ENCODE measurements at regions not wholly inside any gene's neighbourhood (a gene's known extent, or its start where the extent isn't known, plus 50 kb on each side); places are given as distances from the start of the nearest gene placed in this dataset.
A peak's percentile ranks its signal among the peaks of the same experiment; 100 is the strongest.

DNA sequence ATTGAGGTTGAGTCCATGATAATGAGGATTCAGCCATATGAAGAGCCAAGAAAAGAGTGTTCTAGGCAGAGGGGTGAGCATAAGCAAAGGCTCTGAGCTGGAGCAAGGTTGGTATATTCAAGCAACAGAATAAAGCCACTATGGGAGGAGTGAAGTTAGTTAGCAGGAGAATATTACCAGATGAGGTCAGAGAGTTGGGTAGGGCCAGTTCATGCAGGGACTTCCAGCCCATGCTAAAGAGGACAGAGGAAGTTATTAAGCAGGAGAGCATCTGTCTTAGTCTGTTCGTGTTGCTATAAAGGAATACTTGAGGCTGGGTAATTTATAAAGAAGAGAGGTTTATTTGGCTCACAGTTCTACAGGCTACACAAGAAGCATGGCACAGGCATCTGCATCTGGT lies 57.1 kb upstream of the ATG10 start:
- DNase-seq: no peak

DNA sequence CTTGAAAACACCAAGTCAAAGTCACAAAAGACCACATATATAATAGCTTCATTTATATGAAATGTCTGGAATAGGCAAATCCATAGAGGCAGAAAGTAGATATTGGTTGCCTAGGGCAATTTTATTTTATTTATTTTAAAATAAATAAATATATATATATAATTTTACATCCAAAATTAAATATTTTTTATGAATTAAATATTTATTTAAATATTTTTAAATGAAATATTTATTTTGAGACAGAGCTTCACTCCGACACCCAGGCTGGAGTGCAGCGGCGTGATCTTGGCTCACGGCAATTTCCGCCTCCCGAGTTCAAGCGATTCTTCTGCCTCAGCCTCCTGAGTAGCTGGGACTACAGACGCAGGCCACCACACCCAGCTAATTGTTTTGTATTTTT lies 58.9 kb upstream of the ATG10 start:
- no peak for DNase-seq

DNA sequence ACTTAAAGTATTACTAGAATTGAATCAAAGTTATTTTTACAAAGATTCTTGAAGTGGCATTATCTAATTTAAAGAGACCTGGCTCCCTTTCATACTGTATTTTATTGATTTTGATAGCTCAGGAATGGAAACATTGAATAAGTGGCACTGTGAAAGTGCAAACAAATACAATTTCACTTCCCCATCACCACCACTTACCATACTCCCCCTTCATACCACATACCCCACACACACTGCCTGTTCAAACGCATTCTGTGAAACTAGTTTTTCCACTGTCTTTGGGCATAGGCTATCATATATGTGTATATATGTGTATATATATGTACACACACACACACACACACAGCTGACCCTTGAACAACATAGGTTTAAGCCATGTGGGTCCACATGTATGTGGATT lies 62.1 kb upstream of the ATG10 start:
- no peak for DNase-seq

DNA sequence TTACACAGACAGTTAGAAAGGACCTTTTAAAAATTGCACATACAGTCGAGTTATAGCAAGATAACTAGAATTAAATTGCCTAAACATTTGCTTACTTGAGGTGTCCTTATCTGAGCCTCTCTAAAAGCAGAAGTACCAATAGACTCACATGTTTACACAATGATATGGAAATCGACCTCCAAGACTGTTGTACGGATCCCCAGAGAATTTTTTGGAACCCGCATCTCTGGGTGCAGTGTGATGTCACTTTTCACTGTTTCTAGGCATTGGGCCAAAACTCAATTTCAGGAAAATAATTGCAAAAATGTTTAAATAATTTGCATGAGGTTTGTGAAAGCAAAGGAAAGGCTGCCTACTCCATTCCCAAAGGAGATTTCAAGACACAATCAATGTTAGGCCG lies 63.1 kb upstream of the ATG10 start:
- no peak for DNase-seq

DNA sequence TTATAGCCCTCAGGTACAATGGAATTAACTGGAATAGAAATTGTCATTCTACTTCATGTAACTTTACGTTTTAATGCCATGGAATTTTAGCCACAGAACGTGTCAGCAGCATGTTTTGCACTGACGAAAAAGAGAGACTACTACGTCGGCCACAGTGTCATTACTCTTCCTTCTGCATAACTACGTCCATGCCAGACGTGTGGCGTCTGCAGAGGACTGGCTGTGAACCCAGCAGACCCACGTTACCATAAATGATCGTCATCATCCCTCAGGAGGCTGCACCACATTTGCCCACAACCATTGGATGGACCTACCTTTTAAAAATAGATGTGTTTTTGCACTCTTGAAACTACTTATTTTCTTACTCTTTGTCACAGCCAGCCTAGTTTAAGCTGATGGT lies 63.8 kb upstream of the ATG10 start:
- DNase-seq: no peak

DNA sequence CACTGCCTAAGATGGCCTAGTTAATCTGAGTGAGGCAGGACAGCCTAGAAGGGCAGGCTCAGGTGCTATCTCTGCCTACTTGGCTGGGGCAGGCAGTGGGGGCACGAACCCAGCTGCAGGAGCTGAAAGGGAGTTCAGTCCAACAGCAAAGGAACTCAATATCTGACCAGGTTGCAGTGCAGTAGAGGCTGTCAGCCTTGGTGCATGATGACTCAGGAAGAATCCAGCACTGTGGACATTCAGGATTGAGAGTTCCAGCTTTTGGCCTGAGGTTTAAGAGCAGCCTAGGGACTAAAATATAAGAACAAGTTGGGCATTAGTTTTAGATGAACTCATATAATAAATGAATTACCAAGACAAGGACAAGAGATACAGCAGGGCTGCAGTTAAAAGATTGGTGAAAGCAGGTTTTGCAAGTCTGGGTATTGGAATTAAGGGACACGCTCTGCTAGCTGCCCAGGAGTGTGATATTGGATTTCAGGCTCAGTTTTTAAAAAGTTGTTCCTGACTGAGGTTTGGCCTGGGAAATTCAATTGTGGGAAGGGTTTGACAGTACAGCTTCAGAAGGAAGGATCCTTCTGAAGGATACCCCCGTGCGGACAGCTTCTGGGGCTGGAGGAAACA lies 64.7 kb upstream of the ATG10 start:
- DNase-seq: no peak

DNA sequence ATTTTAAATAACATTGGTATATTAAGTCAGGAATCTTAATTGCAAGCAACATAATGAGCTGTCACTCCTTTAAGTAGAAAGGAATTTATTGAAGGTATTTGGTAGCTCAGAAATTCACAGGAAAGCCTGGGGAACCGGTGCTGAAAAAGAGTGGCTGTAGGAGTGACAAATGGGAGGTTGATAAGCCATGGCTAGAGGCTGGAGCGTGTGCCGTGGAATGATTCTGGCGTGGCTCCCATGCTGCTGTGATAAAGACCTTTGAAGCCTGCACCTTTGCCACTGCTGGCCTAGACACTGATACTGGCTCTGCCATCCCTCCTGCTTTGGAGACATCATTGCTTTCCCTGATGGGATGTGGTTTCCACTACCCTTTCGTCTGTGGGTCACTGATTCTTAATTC lies 65.7 kb upstream of the ATG10 start:
- no peak for DNase-seq

DNA sequence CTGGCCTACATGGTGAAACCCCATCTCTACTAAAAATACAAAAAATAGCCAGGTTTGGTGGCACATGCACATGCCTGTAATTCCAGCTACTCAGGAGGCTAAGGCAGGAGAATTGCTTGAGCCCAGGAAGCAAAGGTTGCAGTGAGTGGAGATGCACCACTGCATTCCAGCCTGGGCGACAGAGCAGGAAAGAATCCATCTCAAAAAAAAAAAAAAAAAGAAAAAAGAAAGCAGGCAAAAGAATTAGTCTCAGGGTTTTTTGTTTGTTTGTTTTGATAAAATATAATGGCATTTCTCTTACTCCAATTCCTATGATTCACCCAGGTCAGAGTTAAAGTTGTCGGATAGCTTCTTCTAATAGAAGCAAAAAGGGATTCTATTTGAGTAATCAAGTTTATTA lies 67.0 kb upstream of the ATG10 start:
- no peak for DNase-seq

DNA sequence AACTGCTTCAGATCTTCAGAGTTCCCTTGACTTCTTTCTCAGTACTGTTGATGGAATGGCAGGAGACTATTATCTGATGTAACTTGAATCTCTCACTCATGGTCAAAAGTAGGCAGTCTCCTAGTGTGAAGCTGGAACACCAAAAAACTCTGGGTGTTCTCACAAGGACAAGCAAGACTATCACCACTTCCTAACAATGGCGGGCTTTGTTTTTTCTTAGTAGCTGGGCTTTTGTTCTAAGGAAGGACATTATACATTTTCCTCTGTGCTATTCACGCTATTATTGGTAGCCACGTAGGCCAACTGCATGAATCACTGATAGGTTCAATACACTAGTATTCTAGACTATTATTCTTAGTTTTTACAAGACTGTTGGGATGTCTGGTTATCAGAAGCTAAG lies 67.7 kb upstream of the ATG10 start:
- no peak for DNase-seq

DNA sequence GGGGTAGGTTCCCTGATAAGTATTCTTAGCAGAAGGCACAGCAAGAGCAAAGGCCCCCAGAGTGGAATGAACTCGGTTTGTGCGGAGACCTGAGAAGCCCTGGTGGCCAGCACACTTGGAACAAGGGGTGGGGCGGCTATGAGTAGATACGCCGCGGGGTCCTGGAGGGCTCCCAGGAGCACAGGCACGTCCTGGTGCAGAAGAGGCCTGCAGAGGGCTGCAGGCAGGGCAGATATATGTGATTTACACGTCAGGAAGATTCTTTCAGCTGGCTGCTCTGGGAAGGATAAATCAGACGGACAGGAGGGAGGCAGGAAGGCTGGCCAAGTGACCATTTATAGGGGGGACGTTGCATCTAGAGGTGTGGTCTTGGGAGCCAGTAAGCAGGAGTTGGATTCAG lies 70.2 kb upstream of the ATG10 start:
- no peak for DNase-seq

DNA sequence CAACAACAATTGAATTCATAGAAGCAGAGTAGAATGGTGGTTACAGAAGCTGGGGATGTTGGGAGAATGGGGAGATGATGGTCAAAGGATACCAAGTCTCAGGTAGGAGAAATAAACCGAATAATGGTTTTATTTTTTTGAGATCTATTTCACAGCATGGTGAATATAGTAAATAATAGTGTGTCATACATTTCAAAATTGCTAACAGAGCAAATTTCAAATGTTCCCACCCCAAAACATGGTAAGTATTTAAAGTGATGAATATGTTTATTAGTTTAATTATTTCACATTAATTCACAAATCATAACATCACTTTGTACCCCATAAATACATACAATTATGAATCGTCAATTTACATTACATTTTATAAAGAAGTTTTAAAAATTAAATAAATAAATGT lies 72.7 kb upstream of the ATG10 start:
- DNase-seq: no peak

DNA sequence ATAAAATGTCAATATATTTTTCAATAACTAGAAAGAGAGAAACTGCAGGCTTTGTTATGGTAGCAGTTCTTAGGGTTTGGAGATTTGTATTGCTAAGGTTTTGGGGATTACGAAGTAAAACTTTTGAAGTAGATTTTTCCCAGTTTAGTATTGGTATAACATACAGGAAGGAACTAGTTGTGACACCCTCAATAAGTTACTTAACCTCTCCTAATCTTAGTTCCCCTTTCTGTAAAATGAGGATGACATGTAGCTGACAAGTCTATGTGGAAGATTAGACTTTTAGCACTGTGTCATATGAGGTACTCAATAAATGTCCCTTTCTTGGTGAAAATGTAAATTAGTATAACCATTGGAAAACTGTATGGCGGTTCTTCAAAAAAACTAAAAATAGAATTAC lies 73.4 kb upstream of the ATG10 start:
- no peak for DNase-seq

DNA sequence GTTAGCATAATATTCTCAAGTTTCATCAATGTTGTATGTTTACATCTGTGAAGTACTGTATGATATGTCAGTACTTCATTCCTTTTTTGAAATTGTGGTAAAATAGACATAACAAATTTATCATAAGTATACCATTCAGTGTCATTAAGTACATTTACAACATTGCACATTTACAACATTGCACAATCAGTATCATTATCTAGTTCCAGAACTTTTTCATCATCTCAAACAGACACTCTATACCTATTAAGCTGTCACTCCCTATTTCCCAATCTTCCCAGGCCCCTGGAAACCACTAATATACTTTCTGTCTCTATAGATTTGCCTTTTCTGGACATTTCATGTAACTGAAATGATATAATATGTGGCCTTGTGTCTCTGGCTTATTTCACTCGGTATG lies 75.1 kb upstream of the ATG10 start:
- no peak for DNase-seq

DNA sequence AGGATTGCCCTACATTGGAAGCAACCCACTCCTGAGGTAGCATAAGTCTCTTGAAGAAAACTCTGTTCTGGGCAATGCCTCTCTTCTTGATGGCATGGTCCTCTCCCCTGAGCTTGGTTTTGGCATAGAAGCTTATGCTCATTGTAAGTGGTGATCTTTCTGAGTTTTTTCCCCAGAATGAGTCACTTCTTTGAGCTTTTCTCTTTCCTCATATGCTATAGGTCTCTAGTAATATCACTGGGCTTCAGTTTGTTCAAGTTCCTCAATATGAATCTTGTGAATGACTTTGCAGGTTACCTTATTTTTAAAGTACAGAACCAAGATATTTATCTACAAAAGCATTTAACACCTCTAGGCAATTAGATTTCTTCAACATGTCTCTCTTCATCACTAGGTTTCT lies 76.5 kb upstream of the ATG10 start:
- DNase-seq: no peak

DNA sequence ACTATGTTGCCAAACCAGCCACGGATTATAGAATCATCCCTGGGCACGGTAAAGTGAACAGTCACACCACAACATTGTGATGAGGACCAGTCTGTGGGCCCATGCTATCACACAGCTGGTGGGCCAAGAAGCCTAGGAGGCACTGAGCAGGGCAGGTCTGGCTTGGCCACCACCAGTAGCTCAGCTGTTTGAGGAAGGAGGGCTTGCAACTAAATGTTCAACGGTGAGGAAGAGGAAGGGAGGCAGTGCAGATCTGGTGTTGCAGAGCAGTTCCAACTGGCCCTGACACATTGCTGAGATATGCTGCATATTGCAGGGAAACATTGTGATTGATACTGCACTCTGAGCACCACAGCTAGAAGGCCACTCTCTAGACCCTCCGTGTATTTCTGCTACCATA lies 77.9 kb upstream of the ATG10 start:
- no peak for DNase-seq

DNA sequence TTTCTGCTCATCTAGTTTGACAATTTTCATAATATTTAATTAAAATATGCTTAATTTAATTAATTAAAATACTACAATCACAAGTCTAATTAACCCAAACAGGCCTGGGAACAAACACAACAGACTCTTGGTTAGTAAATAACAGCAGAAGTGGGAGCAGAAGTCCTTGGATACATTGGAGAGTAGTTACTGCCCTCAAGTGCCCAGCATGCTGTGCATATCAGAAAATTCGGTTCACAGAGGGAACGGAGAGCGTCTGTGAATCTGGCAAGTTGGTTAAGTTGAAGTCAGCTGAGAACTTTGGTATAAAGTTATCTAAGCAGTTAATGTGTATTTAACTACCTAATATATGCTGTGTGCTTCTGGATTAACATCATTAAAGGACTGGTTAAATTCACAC lies 87.0 kb upstream of the ATG10 start:
- DNase-seq: no peak

DNA sequence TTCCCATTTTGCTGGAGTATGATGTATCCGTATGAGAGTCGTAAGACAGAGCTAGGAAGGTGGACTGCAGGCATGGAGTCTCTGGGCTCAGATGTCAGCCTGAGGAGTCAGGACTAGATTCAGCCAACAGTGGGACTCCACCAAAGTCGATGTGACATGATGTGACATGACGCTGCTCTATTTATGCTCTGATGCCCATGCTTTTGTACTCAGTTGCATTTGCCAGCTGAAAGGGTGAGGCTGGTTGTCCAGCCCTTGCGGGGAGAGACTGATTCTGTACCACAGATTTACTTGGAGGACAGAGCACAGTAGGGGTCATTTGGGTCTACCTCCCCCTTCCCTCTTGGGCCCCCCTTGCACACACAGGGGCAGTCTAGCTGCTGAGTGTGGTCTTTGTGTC lies 88.5 kb upstream of the ATG10 start:
- no peak for DNase-seq

DNA sequence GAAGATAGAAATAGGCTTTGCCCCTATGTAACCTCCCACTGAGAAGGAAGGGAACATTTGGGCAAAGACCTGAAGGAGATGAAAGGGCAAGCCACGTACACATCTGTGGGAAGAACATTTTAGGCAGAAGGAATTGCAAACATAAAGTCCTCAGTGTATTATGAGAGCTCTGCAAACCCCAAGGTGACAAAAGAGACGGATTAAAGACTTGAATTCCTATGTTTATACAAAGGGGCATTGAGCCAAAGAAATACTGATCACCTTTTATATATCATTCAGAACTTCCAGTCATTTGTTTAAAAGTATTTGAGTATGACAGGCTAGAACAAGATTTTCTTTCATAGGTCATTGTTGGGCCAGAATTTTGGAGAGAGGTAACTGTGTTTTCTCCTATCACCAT lies 90.2 kb upstream of the ATG10 start:
- DNase-seq: no peak

DNA sequence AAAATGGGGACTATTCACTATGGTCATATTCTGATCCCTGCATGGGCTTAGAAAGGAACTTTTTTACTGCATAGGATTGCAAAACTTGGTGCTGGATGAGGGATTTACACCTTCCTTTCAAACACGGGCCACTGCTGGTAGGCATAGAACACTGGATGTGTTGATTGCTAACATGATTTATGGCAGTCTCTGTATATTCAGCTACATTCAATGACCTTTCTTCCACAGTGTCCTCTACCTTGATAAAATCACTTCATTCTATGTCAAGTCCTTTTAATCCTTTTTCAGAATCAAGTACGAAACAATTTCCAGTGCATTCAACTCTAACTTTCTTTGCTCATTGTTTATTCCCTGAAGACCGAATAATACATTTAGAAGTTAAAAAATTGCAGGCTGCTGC lies 91.9 kb upstream of the ATG10 start:
- no peak for DNase-seq

DNA sequence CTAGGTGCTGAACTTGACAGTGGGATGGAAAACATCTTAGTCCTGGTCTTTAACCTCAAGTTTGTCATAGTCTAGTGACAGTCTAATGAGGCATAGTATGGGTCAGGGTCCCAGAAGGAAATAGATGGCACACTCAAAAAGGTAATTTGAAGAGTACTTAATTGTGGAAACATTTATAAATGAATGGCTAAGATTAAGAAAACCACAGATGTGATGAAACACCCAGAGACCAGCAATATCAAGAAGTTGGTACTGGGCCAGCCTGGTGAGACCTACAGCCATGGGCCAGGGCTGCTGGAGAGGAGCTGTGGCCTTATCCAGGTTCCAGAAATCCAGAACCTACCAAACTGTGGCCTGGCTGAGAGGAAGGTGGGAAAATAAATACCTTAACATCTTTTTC lies 93.5 kb upstream of the ATG10 start:
- DNase-seq: peak; percentile 7

DNA sequence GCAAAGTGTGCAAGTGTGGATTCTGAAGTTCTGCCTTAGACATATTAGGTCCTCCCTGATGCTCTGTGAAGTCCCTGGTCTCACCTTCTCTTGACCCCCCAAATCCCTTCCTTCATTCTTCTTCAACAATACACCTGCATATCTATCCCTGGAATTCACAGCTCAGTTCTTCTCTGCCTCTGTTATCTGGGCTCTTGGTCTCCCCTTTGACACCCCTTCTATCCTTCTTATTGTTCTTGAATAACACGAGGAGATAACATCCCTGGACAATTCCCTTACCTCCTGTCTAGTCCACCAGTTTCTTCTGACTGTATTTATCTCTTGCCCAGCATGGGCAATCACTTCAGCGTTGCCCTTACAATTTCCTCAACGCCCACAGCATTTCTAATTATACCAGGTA lies 104.8 kb upstream of the ATG10 start:
- no peak for DNase-seq

DNA sequence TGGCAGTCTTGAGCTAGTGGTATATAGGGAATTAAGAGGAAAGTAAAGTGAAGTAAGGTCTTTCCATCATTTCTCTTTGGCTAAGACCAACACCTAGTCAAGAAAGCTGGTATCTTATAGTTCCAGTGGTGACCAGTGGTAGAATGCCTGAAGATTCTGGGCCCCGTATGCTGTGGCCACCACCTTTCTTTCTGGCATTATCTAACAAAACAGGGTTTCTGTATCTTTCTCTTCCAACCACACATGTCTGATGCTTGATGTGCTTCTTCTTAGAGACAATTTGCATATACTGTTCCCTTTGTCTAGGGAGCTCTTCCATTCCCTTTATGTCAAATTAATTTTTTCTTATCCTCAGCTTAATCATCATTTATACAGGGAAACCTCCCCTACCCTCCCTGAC lies 109.9 kb upstream of the SSBP2 start:
- no peak for DNase-seq

DNA sequence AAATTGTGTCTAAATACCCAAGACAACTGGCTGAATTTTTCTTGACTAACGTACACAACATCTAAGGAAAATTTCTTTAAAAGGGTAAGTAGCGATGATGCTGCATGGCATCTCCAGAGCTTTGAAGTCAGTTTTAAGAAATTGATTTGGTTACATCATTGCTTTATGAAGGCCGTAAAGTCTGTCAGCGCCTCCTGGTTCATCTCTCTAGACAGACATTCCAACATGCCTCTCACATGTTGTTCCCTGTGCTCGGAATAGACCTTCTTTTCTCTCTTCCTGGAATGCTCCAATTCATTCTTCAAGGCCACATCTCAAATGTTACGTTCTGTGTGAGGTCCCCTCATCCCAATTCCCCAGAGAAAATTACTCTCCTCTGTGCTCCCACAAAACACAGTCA lies 108.7 kb upstream of the SSBP2 start:
- DNase-seq: no peak

DNA sequence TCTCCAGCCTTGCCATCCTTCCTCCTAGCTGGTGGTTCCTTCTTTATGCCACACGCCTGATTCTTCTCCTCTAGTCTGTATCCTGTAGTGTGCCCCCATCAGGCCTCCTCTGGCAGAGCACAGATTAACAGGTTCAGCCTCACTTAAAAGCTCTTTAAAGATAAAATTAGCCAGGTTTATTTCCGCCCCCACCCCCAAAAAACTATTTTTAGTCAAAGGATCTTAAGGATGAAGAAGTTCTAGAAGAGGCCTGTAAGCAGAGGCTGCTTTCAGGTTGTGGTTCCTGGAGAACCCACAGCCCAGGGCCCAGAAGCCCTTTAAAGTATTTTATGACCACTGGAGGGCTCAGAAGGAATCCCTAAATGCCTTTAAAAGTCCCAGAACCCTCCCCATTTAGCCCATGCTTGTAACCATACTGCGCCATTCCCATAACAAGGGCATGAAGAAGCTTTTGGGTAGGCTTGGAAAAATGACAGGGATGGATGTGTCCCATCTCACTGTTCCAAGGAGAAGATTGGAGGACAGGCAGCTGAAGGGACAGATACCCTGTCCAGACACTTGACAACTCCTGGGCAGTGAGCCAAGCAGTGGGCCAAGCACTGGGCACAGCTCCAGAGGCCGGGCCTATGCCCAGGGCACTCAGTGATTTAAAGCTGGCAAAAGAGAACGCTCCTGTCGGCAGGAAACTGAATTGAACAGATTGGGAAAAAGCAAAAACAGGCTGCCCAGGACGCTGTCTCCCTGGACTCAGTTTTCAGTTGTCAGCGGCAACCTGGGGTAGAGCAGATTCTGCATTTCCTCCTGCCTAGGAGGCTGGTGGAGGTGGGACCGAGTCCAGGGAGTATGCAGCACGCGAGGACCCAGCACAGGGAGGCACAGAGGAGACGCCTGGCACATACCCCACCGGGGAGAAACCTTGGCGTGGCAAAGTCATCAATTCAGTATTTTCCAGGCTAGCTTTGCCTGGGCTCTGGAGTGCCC lies 106.3 kb upstream of the SSBP2 start:
- peak; percentile 86 for DNase-seq

DNA sequence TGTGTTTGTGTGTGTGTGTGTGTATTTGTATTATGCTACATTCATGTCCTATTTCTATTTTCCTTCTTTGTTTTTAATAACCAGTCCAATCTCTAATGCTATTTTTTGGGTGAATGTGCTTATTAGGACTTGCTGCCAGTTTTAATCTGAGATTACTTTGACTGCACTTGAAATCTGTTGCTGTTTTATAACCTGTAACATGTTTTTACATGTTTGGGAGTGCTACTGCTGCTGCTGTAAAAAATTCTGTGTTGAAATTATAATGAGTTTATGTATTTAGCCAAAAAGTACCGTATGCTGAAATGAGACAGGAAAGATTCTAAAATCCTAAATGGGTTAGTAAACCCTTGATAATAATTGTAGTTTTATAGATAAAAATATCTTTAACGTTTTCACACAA lies 104.7 kb upstream of the SSBP2 start:
- DNase-seq: no peak

All from DMS79 treated with DMSO at 0.1 percent for 48 hours (cell line).